HG02840 (cell line): ENCODE measurements at regions not wholly inside any gene's neighbourhood (a gene's known extent, or its start where the extent isn't known, plus 50 kb on each side); places are given as distances from the start of the nearest gene placed in this dataset.

Experiments
- ATAC-seq: cut with Tn5 transposase; IDR thresholded peaks from one replicate; pipeline ENCODE4 v1.9.1; 2021; ENCODE audit warnings: mild to moderate bottlenecking, moderate library complexity, moderate number of reproducible peaks; ENCODE audit not compliant: unreplicated experiment, low FRiP score

DNA sequence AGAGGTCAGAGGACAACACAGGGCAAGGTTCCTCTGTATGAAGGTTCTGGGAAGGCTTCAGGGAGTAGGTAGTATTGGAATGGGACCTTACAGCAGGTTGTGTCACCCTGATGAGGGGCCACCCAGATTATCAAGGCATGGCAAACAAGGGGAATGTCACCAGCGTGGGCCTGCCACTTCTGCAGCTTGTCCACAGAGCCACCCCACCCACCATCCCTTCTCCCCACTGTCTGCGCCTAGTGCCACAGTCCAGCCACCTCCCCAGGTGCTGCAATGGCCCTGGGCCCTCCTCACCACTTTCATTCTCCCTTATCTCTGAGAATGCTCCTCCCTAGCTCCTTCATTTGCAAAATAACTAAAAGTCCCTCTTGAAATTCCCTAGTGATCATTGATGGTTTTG, 170.3 kb downstream of the TTC32 start:
- no peak for ATAC-seq

DNA sequence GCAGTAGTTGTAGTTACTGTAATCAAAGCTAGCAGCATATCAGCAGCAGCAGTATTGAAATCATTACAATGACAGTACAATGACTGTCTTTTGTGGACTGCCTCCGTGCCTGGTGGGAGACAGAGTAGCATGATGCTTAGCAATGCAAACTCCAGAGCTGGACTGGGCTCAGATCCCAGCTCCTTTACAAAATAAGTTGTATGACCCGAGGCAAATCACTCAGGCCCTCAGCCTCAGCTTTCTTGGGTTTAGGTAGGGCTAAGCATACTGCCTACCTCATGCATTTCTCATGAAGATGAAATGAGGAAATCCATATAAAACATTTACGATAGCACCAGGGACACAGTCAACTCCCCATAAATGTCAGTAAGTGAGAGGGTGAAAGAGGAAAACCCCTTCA, 170.7 kb downstream of the TTC32 start:
- no peak for ATAC-seq

DNA sequence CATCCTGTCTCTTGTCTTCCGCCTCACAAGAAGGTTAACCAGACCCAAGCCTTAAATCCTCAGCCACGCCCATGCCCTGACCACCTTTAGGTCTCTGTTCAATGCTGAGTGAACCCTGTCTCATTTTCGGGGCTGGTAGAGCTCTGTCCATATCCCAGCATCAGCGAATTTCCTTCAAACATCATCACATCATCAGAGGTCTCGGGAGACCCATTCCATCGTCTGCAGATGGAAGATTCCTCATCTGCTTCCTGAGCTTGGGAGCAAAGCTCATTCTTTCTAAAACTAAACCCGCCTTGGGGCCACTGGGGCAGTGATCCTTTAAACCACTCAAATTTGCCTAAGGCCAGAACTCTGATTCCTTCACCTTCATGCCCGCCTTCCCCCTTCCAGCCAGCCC, 173.7 kb downstream of the TTC32 start:
- ATAC-seq = no peak

DNA sequence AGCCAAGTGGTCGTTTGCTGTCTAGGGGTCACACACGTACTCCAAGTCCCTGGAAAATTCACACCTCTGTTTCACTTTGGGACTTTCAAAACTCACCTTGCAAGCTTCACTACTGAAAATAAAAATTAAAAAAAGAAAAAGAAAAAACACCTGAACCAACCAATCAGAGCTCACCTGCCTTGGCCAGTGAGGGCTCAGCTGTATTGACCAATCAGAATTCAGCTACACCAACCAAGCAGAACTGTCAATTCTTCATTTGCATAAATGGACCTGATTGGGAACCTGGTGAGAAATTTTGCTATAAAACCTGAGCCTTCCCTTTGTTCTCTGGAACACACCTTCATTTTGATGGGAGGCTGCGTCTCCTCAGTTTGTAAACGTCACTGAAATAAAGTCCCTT, 176.4 kb downstream of the TTC32 start:
- ATAC-seq = no peak

DNA sequence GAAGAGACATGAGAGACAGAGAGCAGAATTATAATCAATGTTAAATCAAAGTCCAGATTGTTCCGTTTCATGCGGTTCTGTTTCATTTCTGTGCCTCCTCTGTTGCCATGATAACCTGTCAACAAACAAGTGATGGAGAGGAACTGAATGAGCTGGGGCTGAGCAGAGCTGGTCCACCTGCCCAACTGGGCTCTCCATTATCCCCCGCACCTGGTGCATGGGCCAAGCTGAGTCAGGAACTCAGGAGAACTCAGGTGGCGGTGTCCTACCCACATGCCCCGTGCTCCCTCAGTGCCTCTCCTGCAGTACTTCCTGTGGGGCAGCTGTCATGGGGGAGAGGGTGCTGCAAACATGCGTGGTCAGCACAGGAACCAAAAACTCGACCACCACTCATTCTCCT, 178.8 kb downstream of the TTC32 start:
- no peak for ATAC-seq

DNA sequence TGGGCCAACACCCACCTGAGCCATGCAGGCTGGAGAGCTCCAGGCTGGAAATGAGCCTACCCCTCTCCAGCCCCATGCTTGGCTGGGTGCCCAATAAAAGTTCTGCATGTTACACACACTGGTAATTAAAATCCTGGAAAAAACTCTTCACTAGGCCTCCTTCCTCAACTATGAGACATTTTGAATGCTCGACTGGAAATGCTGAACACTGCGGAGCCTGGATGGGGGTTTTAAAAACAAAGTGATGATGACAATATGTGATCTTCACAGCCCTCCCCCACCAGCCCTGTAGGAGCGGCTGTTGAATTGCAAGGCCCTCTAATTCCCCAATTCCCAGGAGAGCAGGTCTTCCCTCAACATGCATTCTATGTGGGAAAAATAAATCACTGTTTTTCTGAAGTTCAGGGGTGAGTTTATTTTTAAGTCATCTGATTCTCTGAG, 179.2 kb downstream of the TTC32 start:
- no peak for ATAC-seq

DNA sequence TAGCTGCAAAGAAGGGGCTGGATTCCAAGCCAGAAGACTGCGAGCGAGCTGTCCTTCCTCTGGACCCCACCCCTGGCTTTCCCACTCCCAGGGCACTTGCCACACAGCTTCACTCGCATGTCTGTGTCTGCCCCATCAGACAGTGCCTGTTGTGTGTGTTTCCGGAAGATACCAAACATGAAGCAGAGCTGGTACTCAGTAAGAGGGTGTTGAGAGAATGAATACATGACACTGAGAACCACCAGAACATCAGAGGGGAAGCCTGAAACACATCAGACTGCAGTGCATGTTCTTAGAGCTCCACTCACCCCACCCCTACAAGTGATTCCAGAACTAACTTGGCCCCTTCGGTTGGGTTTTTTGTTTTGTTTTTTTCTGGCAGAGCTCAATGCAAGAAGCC, 181.5 kb downstream of the TTC32 start:
- no peak for ATAC-seq

DNA sequence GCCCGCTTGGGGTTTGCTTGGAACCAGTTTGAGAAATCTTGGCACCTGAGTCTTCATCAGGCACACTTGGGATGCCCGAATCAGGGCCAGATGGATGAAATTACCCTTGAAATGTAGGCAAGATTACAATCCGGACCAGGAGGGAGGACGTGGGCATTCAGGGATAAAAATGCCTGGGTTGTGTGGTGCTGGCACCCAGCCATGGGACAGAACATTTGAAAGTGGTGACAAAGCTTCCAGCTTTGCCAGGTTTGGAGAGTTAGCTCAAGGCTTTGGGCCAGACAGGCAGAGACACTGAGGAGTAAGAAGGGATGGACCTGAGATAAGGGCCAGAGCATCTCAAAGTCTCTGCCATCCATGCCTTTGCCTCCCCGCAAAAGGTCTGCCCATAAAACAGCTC, 182.2 kb downstream of the TTC32 start:
- no peak for ATAC-seq

DNA sequence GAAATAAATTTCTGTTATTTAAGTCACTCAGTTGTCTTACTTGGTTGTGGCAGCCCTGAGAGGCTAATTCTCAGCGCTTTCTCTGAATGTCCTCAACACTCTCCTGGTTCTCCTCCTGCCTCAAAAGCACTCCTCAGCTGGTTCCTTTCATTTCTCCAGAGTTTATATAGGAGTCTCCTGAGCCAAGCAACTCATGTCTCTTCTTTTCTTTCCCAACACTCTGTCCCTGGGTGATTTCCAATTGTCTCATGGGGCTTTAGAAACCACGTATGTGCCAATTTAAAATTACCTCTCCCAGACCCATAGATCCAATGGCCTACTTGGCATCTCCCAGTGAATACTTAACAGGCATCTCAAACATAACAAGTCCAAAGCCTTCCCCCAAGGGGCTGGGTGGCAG, 184.3 kb downstream of the TTC32 start:
- ATAC-seq = no peak

DNA sequence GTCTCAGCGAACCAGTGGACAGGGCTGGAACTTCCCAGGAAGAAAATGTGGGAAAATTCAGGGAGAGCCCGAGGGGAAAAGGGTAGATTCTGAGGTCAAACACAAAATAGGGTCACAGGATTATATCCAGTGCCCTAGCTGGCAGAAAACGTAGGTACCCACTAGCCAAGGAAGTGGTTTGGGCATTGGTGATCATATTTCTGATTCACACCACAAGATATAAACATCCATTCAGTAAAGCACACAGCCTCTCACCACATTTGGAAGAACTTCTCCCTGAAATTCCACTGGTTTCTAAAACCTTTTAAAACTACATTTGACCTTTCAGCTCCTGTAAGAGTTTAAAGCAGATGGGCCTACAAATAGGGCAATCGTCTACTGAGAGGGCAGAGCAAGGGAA, 186.9 kb downstream of the TTC32 start:
- ATAC-seq = no peak

DNA sequence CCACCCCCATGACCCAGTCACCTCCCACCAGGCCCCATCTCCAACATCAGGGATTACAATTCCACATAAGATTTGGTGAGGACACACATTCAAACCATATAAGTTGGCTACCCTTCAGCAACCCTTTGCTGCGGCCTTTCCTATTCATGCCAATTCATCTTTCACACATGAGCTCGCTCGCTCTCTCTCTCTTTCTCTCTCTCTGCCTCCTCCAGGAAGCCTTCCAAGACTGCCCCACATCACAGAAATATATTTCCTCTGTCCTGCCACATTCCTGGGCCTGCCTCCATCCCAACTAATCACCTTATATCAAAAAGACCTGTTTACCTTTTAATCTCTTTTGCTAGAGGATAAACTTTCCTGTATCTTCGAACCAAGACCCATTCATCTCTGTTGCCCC, 188.9 kb downstream of the TTC32 start:
- no peak for ATAC-seq

DNA sequence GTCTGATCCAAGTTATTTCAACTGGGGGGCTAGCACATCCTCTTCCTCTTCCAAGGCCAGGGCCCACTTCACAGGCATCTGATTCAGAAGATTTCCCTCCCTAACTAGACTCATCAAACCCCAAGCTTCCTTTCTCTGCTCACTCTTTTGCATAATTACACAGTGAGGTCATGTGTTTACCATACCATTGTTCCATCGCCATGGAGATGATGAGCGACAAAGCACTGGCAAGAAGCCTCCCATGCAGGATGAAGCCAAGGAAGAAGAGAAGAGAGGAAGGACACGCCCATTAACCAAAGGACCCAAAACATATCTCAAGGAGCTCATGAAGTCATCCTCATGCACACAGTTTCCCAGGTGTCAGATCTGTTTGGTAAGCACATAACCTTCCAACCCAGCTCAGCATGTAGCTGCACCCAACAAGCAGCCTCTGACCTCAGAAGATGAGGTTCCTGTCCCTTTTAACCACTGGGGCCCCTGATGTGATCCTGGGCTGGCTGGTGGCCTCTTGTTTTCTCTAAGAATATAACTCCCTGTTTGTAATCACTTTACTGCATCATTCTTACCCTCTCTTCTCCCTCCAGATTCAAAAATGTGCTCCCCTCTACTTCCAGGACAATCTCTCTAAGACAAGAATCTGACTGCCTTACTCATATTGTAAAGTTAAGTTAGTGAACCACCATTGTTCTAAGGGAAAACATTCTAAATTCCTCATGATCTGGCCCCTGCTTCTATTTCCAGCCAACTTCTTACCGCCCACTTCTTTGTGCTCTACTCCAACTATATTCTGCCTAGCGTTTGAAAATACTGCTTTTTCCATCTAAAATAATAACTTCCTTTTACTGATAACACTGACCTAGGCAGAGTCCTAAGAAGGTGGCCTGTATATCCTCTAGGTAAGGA, 190.1 kb downstream of the TTC32 start:
- no peak for ATAC-seq

DNA sequence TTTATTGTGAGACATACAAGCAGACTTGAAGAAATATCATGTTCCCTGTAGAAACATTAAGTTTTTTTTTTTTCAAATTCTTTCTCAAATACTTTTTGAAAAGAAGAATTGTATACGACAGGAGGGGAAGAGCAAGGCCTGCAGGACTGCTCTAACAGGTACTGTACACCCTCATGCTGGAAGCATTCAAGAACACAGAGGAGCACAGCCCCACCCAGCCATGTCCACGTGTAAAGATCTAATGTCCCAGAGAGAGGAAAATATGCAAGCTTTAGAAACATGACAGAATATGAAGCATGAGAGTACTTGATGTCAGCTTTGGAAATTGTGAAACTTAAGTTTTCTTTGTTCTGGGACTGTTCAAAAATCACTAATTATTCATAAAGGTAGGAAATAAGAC, 191.6 kb downstream of the TTC32 start:
- no peak for ATAC-seq

DNA sequence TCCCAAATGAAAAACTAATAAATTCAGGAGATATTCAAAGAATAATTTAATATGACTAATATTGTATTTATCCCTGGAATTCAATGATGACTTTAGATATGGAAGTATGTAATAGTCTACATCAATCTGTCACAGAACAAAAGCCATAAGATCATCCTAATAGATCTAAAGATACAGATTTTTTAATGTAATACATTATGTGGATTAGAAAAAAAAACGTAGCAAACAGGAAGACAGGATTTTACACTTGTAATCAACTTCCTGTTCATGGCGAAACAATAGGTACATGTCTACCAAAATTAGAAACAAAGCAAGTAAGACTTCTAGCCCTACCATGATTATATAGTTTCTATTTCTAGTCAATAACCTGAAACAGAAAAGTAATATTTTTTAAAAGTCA, 192.2 kb downstream of the TTC32 start:
- ATAC-seq = no peak

DNA sequence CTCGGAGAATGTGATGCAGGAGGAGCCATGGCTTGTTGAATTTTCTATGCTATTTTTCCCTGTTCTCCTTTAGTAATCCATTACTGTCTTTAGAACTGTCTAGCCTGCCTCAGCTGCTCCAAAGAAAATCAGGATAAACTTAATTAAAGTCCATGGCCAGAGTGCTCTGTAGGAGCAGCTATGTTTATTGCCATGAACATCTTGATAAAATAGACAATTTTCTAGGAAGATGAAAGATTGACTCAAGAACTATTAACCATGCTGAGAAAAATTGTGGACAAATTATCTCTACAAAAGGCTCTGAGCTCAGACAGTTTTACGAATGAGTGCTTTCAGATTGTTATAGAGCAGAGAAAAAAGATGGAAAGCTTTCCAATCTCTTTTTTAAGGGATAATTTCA, 193.0 kb downstream of the TTC32 start:
- no peak for ATAC-seq

DNA sequence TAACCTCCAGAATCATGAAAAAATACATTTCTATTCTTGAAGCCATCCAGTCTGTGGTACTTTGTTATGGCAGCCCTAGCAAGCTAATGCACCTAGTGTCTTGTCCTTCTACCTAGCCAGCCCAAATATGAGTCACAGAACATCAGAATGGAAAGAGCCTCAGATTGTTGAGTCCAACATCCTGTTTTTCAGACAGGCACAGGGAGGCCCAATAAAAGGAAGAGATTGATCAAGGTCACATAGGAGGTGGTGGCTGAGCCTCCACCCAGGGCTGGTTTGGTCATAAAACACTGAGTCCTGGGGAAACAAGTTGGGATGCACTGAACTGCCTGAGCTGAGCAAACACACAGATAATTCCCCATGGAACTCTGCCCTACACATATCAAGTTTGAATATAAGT, 195.5 kb downstream of the TTC32 start:
- no peak for ATAC-seq

DNA sequence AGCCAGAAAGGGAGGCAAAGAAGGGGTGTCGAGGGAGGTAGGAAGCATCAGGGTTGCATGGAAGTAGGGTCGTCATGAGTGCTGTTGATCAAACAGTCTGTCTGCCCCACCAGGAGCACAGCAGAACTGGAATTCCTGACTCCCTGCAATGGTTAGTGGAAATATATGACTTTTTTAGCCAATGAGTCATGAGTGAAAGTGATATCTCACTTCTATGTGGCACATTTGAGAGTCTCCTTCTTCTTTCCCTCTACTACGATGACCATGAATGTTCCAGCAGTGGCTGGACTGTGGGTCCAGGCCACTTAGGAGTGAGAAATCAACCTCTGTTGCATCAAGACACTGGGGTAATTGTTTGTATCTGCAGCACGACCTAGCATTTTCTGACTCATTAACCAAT, 199.5 kb downstream of the TTC32 start:
- ATAC-seq = no peak

DNA sequence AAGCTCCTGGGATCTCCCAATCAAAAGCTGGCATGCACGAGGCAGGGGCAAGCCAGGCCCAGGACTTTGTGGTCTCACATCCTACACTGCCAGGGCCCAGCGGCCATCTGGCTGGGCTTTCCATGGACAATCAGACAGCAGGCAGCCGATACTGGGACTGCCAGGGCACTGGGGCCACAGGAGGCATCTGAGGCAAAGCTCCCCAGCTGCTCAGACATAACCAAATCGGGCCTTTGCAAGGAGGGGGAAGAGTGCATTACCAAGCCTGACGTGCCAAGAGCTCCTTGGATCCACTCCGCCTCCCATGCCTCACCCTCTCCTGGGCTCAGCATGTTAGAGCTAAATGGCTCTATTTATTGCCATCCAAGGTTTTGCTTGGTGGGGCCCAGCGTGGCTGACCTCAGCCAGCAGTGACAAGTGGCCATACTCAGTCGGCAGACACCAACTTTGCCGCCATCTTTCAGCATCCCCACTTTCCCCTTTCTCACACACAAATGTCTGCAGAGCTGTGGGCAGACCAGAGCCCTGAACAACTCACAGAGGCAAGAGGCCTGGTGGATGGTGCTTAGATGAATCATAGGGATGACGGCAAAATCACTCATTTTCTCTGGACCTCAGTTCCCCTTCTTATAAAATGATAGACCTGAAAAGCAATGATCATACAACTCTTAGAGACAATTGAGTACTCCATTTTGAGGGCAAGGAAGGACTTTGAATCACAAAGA, 200.8 kb downstream of the TTC32 start:
- no peak for ATAC-seq

DNA sequence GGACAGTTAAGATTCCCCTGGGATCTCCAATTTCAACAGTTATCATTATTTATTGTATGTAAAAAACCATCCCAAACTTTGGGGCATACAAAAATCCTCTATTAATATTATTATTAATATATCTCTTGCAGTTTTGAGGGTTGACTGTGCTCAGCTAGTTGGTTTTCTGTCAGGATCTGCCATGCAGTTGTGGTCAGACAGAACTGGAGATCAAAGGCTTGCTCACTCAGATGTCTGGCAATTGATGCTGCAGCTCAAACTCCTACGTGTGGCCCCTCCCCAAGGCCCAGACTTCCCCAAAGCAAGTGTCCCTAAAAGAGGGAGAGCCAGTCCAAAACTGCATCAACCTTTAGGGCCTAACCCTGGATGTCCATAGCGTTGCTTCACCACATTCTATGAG, 204.7 kb downstream of the TTC32 start:
- no peak for ATAC-seq

DNA sequence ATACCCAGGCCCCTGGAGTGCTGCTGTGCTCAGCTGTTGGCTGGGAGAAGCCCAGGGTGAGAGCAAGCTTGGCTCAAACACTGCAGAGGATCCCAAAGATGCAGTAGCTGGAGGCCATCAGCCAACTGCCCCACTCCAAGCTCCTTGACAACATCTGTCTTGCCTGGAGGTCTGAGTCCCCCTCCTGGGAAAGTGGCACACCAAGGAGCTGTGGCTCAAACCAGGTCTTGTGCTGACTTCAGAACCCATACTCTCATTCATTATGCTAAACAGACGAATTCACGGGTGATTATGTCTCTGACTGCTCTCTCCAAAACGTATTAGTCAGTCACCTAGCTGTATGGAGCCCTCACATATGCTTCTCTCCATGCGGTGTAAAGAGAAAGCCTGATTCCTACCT, 206.1 kb downstream of the TTC32 start:
- no peak for ATAC-seq

DNA sequence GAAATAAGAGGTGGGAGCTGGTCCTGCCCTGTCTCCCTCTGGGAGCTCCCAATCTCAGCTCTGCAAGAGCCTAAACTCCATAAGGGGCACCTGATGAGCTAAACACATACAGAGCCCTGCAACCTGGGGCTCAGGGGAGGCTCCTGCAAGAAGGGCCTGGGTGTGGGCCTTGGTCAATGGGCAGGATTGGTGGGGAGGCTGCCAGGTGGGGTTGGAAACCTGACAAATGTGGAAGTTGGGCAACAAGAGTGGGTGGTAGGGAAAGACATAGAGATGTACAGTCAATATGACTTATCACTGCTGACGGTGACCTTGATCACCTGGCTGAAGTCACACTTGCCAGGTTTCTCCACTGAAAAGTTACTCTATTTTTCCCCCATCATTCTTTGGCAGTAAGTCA, 209.9 kb downstream of the TTC32 start:
- no peak for ATAC-seq

DNA sequence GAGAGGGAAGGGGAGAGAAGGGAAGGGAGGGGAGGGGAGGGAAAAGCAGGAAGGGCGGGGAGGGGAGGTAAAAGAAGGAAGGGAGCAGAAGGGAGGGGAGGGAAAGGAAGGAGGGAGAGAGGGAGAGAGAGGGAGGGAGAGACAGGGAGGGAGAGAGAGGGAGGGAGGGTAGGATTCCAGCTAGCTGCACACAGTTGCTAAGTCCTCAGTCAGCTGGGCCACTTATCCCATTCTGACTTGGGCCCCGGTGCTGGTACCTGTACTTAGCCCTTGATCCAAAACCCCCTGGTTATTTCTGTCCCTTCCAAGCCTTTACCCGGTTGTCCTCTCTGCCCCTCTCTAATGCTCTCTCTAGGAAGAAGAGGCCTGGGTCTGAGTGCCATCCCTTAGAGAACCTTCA, 211.4 kb downstream of the TTC32 start:
- no peak for ATAC-seq
